HG03378 (cell line): ENCODE measurements at regions not wholly inside any gene's neighbourhood (a gene's known extent, or its start where the extent isn't known, plus 50 kb on each side); places are given as distances from the start of the nearest gene placed in this dataset.
"Not testable (repeated sequence)": the region's sequence is repeated elsewhere in the genome, so short reads cannot be mapped to it uniquely, and the experiment has no call there.

Source experiments
- ATAC-seq: cut with Tn5 transposase; IDR thresholded peaks from one replicate; pipeline ENCODE4 v1.9.1; 2021; ENCODE audit warnings: mild to moderate bottlenecking, moderate library complexity; ENCODE audit not compliant: unreplicated experiment

GRCh38 chr12:131311279-131311722 lies 357.6 kb downstream of the ADGRD1 start:
- not testable (repeated sequence) for ATAC-seq

GRCh38 chr12:131311764-131312163 lies 358.1 kb downstream of the ADGRD1 start:
- ATAC-seq, result no peak

GRCh38 chr12:131312382-131312781 lies 358.7 kb downstream of the ADGRD1 start:
- not testable (repeated sequence) for ATAC-seq

GRCh38 chr12:131312793-131313545 lies 359.3 kb downstream of the ADGRD1 start:
- no peak for ATAC-seq

GRCh38 chr12:131313635-131314034 lies 359.9 kb downstream of the ADGRD1 start:
- no peak for ATAC-seq

- no peak for ATAC-seq
Measured at GRCh38 chr12:131314524-131315090, 360.9 kb downstream of the ADGRD1 start.

GRCh38 chr12:131315601-131316000 lies 361.9 kb downstream of the ADGRD1 start:
- no peak for ATAC-seq

- no peak for ATAC-seq
Measured at GRCh38 chr12:131316388-131316787, 362.7 kb downstream of the ADGRD1 start.

- ATAC-seq, result no peak
Measured at GRCh38 chr12:131318045-131318685, 364.5 kb downstream of the ADGRD1 start.

GRCh38 chr12:131321988-131322387 lies 368.3 kb downstream of the ADGRD1 start:
- ATAC-seq, result no peak

- ATAC-seq, result not testable (repeated sequence)
Measured at GRCh38 chr12:131322460-131322859, 368.8 kb downstream of the ADGRD1 start.

- no peak for ATAC-seq
Measured at GRCh38 chr12:131323879-131324278, 370.2 kb downstream of the ADGRD1 start.

- ATAC-seq, result no peak
Measured at GRCh38 chr12:131327521-131328488, 374.1 kb downstream of the ADGRD1 start.

- not testable (repeated sequence) for ATAC-seq
Measured at GRCh38 chr12:131328861-131329845, 375.4 kb downstream of the ADGRD1 start.

- ATAC-seq, result no peak
Measured at GRCh38 chr12:131330106-131330815, 376.6 kb downstream of the ADGRD1 start.

GRCh38 chr12:131331148-131331750 lies 377.5 kb downstream of the ADGRD1 start:
- ATAC-seq, result no peak

GRCh38 chr12:131332224-131332623 lies 378.5 kb downstream of the ADGRD1 start:
- ATAC-seq, result no peak

- ATAC-seq, result no peak
Measured at GRCh38 chr12:131333136-131333535, 377.8 kb upstream of the SFSWAP start.
